ENCODE measurements at regions not wholly inside any gene's neighbourhood (a gene's known extent, or its start where the extent isn't known, plus 50 kb on each side); places are given as distances from the start of the nearest gene placed in this dataset.

DNA sequence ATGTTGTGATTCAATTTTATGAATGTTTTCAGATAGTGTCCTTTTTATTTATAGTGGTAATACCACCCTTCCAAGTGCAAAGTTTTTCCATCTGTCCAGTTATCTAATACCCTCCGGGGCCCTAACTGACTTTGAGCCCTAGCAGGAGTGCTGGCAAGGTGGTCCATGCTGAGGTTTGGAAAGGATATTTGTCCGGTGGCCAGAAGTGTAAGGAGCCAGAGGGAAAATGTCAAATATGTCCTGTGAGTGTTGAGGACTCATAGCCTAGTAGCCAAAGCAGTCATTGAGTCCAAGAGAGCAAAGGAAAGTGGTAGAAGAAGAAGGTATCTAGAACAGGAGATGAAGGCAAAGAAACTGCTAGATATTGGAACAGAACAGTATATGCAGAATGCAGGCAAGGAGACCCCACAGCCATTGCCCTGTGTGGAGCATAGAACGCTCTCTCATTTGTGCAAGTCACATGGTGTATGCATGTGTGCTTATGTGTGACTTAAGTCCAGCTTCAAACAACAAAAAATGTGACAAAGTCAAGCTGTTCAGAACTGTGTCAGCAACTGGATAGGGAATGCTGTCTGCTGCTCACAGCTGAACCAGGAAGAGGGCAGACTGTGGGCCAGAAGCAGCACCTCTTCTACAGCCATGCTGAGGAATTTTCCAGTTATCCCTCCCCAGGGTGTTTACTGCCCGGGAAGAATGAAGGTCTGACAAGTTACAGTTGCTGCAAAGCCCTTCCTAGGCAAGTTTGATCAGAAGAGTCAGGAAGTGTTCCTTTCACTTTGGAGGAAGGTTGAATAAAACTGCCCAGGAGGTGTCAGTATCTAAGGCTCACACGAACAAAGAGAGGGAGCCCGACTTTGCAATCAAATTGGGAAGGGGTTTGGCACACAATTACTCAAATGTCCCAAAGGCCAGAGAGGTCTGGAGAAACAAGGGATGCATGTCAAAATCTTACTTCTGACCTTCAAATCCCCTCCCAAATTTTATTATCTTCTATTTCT is 463.3 kb upstream of the DMAC1 start:
- DNase-seq, result no peak

DNA sequence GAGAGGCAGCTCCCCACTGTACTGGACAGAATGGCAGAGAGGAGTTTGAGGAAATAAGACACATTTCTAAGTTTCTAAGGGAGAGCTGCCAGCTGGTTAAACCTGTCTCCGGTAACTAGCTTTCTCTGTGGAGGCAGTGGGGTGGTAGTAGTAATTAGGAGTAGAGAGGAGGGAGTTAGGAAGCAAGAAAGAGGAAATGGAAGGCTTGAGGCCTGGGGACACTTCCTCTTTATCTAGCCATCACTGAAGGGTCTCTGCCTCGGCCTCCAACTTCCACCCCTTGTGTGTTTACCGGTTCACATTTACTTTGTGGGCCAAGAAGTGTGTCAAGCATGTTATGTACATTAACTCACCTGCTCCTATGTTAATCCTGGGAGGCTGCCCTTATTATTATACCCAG is 462.2 kb upstream of the DMAC1 start:
- no peak for DNase-seq

DNA sequence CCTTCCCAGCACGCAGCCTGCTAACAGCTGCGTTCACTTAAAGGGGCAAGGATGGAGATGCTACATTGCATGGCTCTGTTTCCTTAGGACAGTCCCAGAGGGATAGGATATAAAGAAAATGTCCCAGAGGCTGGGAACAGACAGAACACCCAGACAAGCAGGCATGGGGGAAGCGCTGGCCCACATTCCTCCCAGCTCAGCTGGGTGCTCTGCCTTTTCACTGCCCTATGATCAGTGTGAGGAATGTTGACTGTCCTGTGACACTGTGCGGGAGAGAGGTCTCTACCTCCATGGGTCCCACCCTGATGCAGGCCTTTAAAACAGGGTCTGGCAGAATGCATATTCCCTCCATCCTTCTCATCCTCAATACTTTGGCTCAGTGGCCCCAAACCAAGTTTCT is 459.4 kb upstream of the DMAC1 start:
- DNase-seq, result no peak

DNA sequence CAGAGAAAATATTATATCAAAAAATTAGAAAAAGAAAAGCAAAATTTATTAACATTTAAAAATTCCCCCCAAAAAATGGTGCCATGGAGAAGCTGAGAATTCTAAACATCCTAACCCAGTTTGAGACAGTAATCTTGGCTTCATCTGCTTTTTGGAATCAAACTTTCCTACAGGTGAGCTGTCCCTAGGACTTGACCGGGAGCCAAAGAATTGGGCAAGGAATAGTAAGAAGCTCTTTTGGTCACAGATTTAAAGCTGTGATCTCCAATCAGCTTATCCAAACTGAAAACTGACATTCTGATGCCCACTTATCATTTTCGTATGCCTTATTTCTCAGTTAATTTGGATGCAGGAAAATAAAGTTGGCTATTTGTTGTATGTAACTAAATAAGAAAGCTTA is 457.3 kb upstream of the DMAC1 start:
- DNase-seq, result no peak

DNA sequence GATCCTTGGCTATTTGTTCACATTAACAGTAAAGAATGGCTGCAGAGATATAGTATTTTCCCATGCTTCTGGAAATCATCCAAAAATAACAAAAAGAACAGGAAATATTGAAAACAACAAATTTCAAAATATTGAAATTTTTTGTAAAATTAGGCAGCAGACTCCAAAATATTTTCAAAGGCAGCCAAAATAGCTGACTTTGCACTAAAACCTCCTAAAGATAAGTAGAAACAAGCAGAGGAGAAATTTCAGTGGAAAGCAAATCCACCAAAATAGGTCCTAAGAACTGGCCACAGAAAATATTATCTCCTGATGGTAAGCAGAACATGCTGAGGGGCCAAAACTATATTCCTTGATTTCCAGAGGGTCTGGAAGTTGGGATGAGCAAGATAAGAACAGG is 456.3 kb upstream of the DMAC1 start:
- no peak for DNase-seq

DNA sequence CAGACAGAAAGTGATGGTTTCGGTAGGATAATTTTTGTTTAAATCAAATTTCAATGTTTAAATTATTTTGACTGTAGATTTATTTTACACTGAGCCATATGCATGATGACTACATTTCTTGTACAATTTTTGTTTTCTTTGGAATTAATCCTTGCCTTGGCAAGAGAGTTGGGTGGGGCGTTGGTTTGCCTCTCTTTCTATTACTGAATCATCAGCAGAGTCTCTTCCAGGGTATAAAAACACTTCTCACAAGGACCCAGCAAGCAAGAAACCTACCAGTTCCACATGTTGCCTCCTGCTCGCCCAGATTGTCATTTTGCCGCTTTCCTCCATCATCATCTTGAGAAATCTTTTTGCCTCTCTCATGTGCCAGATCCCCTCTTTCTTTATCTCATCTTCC is 455.0 kb upstream of the DMAC1 start:
- DNase-seq, result no peak

DNA sequence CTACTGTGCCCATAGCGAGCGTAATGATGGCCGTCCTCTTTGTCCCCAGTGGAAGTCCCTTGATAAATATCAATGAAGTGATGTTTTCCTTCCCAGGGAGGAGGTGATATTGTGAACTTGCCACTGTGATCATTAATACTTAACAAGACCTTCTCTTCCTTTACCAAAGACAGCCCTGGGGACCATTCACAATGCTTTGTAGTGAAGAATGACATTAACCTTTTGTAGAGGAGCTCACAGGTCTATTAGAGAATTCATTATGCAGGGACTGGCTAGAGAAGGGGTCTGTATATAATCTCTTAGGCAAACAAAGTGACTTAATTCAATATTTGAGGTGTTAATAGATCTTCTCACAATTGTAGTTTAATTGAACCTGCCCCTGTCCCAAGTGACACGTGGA is 452.9 kb upstream of the DMAC1 start:
- DNase-seq, result no peak

DNA sequence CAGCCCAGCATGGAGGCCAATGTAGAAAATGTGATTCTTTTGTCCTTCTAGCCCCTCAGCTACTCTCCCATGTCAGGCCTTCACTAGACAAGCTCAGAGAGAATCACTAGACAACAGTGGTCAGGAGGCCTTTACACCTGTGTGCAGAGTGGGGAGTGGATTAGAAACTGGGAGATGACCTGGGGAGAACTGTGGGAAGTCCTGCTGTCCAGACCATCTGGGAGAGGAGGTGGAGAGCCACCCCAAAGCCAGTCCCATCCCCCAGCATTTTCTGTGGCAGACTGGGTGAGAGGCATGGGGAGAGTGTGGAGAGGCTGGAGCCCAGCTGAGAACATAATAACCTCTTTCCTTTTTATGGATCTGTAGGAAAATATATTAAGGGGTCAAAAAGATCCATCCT is 452.0 kb upstream of the DMAC1 start:
- no peak for DNase-seq

DNA sequence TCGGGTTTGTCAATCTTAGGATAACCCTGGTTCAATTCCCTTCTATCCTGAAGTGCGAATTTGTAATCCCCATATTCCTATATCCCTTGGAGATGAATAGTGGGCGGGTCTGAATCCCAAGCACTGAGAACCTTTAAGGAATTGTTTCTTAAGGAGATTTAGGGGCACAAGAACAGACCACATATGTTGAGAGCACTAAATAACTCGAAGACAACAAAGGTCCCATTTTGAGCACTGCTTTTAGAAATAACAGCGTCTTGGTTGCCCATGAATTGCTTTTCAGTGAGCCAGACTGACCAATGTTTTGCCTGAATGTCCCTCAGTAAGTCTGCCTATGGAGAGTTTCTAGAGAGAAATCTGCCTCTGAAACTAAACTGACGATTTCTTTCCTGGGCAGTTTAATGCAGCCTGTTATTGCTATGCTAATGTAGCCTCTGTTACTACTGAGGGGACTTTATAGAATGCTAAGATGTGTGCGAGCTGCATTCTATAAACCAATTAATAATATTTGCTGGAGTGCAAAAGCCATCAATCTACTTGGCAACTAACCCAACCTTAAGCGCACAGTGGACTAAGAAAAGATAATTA is 445.0 kb upstream of the DMAC1 start:
- DNase-seq, result no peak

DNA sequence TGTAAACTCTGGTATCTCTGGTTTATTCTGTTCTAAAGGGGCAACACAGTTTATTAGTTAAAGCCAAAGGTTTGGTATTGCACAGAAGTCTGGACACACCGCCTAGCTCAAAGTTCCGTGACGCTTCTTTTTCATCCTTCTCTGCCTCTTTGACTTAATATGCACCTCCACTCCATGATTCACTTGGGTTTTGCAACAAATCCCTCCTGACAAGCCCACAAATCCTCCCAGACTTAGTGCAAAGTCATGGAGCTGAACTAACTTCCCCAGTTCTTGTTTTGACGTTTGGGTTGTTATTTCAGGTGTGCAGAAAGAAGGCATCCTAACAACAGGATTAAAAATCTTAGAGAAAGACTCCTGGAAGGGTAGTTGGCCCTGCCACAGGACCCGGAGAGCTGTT is 441.6 kb upstream of the DMAC1 start:
- no peak for DNase-seq

DNA sequence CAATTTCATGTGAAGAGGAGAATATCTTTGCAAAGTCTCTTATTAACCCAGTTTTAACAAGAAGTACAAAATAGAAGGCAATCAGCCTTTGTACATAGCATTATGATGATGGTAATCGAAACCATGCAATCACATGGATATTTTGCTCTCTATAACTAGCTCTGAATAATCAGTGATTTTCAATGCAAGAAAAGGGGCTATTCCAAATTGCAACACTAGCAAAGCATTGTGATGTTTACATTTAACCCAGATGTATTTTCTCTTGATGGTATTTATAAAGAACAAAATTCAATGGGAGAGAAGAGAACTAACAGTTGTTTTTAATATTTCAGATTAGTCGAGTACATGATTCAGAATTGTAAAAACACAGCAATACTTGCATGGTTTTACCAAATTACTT is 437.5 kb upstream of the DMAC1 start:
- no peak for DNase-seq

DNA sequence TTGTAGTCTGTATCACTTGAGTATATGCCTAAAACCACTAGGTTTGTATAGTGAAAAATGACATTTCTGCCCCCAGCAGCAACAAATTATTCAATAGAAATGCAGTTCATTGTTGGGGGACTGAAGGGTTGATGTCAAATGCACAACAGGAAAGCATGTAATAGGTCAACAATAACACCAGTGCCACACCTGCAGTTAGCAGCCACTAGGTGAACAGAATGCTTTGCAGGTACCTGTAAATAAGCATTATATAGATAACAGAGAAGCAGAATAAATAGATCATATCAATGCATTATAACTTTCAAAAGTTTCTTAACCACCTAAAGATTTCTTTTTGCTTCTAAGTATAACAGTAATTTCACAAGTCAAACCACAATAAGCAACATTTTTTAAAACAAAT is 435.9 kb upstream of the DMAC1 start:
- no peak for DNase-seq

DNA sequence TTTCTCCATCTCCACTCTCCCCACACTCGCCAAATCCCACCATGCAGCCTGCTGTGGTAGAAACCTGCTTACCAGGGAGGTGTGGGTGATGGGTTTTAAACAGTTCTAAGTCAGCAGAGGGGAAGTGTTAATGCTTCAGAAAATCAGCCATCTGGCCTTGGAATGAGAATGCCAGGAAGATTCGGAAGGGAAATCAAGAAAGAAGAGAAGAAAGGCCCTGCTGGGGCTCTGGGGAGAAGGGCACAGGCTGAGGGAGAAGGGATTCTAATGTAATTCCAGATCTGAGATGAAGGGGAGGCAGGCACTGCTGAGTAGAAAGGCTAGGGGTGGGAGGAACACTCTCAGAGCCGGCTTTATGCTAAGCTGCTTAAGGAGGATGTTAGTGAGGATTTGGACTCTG is 434.7 kb upstream of the DMAC1 start:
- no peak for DNase-seq

DNA sequence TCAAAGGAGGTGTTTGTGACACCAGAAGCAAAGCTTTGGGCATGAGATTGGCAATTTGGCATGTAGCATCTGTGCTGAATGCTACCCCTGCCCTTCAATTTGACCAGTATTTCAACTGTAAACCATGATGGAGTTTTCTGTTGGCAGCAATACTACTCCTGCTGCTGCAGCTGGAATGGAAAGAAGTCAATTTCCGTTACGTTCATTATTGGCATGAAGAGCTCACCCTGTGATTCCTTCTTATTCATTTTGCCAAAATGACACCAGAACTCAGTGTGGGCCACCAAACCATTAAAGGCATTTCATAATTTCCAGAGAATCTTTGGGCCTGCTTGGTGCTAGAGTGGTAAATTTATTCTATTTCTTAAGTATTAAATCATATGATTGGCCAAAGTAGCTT is 433.1 kb upstream of the DMAC1 start:
- no peak for DNase-seq

DNA sequence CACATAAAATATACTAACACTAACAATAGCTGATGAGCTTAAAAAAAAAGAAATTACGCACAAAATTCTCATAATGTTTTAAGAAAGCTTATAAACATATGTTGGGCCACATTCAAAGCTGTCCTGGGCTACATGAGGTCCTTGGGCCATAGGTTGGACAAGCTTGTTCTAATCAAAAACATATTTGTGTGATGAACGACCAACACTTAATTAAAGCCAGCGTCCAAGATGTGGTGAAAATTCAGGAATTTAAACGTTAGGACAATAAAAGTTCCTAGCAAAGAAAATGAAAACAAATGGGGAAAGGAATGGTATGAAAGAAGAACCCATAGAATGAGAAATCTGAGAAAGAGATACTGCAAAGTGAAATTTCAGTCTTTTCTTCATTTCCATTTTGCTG is 429.6 kb upstream of the DMAC1 start:
- DNase-seq, result no peak

DNA sequence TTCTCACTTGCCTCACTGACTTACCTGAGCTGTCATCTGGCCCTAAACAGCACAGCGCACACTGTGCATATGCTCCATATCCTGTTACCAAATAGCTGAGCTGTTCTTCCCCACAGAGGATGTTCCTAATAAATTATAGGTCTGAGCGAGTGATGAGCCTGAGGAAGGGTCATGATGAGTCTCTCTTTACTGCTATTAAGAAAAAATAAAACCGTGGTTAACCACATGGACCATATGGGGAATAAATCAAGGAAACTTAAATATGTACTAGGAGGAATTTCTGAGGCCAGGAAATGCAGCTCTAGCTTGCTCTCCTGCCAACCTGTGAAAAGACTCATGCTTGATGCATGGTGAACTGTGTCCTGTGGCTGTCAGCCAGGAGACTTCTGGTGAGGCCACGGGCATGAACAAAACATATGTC is 424.8 kb upstream of the DMAC1 start:
- DNase-seq, result no peak

DNA sequence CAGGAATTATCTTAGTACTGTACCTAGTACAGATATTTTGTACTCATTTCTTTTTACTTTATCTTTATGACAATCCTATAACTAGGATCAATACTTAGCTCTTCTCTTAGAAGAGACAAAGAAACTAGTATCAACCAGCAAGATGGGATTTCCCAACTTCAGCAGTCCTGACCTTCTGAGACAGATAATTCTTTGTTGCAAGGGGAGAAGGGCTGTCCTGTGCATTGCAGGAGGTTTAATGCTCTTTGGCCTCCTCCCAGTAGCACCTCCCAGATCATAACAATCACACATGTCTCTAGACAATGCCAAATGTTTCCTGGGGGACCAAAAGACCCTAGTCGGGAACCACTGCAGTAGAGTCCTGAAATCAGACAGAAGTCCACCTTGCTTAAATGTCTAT is 424.3 kb upstream of the DMAC1 start:
- no peak for DNase-seq

DNA sequence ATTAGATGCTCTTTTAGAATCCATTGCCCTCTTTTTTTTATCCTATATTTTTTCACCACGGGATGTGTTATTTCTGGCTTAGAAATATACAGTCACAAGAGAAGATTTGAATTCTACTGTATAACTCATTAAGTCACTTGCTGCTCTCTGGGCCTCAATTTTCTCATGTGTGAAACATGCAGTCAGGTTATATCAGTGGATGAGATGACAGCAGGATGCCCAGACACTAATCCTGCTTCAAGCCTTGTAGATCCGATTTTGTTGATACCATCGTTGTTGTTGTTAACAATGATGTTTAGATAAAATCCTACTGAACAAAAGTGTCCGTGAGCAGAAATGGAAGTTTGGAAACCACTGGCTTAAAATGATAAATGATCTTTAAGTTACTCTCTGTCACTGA is 421.9 kb upstream of the DMAC1 start:
- no peak for DNase-seq

DNA sequence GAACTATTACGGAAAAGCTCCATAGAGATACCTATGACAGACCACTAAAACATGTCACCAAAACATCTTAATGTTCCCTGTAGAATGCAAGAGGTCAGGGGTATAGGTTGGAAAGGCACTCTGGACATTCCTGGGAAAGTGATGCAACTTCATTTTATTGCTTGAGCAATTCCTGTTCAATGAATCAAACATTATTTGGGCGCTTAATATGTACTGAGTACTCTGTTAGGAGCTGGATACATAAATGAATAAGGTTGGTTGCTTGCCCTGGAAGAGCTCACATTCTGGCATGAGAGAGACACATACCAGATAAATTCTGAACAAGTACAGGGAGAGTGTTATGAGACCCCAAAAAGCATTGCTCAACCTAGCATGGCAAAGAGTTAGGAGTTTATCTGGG is 408.9 kb upstream of the DMAC1 start:
- DNase-seq, result no peak

DNA sequence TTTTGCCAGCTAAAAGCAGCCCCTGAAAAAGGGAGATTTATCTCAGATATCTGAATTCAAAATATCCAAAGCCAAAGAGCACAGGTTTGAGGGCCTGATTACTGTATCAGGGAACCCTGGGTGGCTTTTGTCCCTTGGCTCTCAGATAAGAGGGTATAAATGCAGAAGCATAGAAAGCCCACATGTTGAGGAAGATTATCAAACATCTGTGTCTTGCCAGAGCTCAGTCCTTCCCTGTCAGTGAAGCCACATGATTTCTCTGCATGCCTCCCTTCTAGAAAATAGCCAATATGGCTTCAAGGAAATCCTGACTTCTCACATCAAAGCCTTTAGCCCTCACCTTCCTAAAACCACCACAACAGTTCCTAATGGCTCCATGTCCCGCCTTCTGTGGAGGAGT is 408.0 kb upstream of the DMAC1 start:
- DNase-seq, result no peak

DNA sequence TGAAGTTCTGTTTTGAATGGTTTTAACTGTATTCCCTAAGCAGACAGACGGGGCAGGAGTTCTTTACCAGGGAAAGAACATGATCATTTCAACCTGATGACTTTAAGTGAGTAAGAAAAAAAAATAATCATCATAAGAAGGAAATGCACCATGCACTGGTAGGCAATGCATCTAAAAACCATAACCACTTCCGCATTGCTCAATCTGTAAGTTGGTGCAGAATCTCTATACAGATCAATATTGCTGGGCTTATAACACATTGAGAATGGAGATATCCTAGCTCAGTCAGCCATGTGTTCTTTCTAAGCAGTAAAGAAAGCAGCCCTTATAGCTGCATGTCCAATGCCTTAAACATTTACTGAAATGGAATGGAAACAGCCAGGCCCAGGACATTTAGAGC is 407.1 kb upstream of the DMAC1 start:
- DNase-seq, result no peak

DNA sequence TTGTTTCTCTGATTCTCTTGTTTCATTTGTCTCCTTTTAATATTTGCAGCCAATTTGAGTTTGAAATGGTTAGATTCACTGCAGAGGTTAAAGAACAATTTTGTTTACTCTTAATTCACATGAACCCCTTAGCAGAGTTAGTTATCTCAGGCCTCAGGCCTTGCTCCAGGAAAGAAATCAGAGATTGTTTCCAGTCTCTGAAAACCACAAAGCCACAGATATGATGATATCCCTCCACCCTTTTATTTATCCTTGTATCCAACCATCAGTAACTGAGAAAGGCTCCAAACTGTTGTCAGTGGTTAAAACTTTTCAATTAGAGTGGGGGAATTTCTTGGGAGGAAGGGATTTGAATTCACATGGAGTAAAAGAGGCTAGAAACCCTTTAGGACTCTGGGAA is 406.0 kb upstream of the DMAC1 start:
- DNase-seq, result no peak

DNA sequence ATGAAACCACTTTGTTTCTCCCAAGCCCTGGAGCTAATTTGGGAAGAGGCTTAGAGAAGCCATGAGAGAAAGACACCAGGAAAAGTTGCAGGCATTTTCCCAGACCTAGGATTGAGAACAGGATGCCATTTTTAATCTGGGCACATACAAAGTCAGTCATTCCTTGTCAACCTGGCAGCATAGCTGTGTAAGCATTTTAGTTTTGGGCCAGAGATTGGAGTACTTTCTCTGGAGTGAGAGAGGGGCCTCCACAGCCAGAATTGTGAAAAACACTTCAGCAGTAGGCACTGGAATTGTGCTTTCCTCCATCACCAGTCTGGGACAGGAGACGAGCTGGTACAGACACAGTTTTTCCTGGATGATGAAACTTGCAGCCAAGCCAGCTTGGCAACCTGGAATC is 390.3 kb upstream of the DMAC1 start:
- no peak for DNase-seq

DNA sequence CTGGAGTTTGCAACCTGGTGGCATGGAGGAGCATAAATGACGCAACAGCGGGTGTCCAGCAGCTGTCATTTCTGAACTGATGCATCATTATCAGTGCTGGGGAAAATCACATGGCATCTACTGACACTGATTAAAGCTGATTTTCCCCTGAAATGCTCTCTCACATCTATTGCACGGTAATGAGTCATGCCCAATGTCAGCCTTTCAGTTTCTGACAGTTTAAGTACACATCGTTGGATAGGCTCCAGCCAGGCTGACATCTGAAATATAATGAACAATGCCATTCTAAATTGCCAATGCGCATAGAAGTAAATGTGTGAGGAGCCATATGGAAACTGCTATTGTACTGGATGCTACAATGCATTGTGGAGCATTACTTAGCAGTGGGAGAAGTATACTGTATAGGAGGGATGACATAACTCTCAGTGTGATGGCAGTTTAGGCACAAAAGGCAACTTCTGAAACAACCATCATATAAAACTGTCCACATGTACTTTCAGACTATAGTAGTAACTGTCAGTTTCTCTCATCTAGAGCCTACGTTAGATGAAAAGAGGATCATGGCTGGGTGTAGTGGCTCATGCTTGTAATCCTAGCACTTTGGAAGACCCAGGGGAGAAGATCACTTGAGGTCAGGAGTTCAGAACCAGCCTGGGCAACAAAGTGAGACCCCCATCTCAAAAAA is 389.3 kb upstream of the DMAC1 start:
- DNase-seq, result no peak
